ENCODE measurements at regions not wholly inside any gene's neighbourhood (a gene's known extent, or its start where the extent isn't known, plus 50 kb on each side); places are given as distances from the start of the nearest gene placed in this dataset.
"Not testable (repeated sequence)": the region's sequence is repeated elsewhere in the genome, so short reads cannot be mapped to it uniquely, and the experiment has no call there.

DNA sequence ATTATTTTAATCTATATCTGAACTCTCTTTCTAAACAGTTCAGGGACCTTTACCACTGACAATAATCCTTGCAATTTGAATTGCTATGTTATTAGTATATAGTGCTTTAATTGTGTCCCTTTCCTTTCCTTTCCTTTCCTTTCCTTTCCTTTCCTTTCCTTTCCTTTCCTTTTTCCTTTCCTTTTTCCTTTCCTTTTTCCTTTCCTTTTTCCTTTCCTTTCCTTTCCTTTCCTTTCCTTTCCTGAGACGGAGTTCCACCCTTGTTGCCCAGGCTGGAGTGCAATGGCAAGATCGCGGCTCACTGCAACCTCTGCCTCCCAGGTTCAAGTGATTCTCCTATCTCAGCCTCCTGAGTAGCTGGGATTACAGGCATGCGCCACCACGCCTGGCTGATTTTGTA, 225.1 kb downstream of the CXXC4 start:
- ATAC-seq (replicated peaks); H3K27ac Mint-ChIP-seq; H3K27me3 Mint-ChIP-seq; H3K4me3 Mint-ChIP-seq; H3K4me1 Mint-ChIP-seq; DNase-seq; H3K36me3 Mint-ChIP-seq; H3K9me3 Mint-ChIP-seq: not testable (repeated sequence)

DNA sequence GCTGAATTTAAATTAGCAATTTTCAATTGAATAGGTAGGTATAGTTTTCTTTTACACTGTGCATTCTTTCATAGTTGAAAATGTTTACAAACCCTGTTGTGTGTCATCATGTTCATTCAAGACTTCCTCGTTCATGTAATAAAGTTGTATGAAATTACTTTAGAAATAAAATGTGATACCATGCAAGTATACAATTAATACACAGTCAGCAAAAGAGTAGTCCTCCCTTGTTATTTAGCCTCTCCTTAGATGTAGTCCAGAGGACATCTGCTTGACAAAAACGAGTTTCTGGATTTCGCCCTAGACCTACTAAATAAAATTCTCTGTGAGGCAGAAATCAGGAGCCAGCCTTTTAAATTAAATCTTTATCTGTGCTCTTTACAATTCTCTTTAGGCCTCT, 231.6 kb downstream of the CXXC4 start:
- Mint-ChIP-seq H3K36me3 (no peaks in the 10 kb centered on the region), H3K9me3 (no peaks in the 10 kb centered on the region), H3K4me1 (no peaks in the 10 kb centered on the region), H3K27me3 (no peaks in the 10 kb centered on the region), H3K27ac (no peak overlapping the region), H3K4me3 (no peak overlapping the region)
- DNase-seq = no peak
- no peak for ATAC-seq (replicated peaks)

DNA sequence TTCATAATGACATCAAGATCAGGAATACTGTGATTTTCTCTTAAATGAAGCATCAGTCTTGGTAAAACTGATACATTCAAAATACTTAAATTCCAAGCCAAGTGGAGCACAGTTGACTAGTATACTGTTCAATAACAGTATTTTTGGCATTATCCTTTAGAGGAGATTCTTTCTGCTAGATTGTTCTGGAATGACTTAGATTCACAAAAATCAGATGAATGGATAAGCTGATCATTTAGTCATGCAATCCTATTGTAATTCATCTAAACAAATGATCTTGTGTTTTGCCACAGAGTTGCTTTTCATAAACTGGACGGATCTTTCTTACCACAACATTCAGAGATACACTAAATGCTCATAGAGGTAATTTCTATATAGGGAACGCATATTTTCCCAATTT, 232.0 kb downstream of the CXXC4 start:
- DNase-seq = no peak
- H3K4me3 Mint-ChIP-seq = no peak overlapping the region
- no peaks in the 10 kb centered on the region for H3K9me3 Mint-ChIP-seq
- no peak for ATAC-seq (replicated peaks)
- H3K27me3 Mint-ChIP-seq = no peaks in the 10 kb centered on the region
- H3K4me1 Mint-ChIP-seq = no peaks in the 10 kb centered on the region
- H3K27ac Mint-ChIP-seq = no peak overlapping the region
- no peaks in the 10 kb centered on the region for H3K36me3 Mint-ChIP-seq

DNA sequence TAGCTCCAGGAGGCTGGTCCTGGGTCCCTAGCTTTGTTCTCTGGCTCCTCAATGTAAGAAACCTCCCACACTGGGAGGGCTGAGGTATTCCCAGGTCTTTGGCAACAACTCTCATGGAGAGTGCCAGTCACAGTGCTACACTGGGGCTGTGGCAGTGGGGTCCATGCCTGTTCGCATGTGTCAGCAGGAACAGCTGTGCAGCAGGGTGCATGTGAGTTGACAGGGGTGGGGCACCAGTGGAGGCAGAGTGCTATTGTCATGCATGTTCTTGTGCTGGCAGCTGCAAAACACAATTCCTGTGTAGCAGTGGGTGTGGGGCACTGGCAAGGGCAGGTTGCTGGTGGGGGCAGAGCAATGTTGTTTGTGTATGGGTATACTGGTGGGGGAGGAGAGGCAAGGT, 246.0 kb downstream of the CXXC4 start:
- no peak overlapping the region for H3K27ac Mint-ChIP-seq
- no peaks in the 10 kb centered on the region for H3K4me1 Mint-ChIP-seq
- H3K27me3 Mint-ChIP-seq = no peaks in the 10 kb centered on the region
- ATAC-seq (replicated peaks) (no peak), DNase-seq (no peak)
- no peaks in the 10 kb centered on the region for H3K36me3 Mint-ChIP-seq
- peaks cover 4 to 6% of the 10 kb centered on the region in 2 donors for H3K9me3 Mint-ChIP-seq
- no peak overlapping the region for H3K4me3 Mint-ChIP-seq

DNA sequence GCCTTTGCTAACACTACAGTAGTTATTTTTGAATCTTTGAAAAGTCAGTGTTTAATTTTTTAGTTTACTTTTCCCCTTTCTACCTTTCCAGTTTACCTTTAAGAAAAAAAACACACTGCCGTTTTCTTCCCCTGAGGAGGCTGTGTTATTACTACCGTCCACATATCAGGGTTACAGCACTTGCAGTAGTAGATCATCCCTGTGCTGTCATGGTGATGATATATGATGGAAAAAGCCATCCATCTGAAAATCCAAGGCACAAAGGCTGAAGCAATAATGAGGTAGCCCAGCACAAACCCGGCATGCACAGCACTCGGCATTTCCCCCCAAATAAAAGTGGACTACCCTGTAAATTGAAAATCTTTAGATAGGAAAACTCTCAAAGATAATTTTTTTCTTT, 258.7 kb downstream of the CXXC4 start:
- H3K36me3 Mint-ChIP-seq = no peaks in the 10 kb centered on the region
- no peak overlapping the region for H3K27ac Mint-ChIP-seq
- H3K4me3 Mint-ChIP-seq = no peak overlapping the region
- no peaks in the 10 kb centered on the region for H3K4me1 Mint-ChIP-seq
- H3K27me3 Mint-ChIP-seq = no peaks in the 10 kb centered on the region
- peaks cover 4 to 8% of the 10 kb centered on the region in 2 donors for H3K9me3 Mint-ChIP-seq
- no peak for DNase-seq
- no peak for ATAC-seq (replicated peaks)

DNA sequence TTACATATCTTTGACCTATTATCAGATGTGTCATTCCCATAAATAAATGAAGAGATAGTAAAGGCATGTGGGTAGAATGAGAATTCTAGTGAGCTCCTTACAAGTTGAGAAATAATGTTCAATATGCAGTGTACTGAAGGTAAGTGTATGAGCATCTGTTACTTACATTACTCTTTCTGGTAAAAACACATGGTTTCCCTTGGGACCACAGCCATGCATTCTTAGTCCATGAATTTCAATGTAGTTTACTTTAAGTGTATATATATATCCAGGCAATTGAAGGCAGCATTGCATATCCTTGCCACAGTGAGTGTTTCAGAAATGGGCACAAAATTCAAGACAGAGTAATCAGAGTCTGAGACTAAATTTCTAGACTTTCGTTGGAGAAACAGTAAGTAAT, 277.2 kb downstream of the CXXC4 start:
- no peaks in the 10 kb centered on the region for H3K4me1 Mint-ChIP-seq
- peaks cover 0 to 6% of the 10 kb centered on the region in 2 donors for H3K9me3 Mint-ChIP-seq
- H3K27ac Mint-ChIP-seq = no peak overlapping the region
- DNase-seq = no peak
- no peak overlapping the region for H3K4me3 Mint-ChIP-seq
- no peak for ATAC-seq (replicated peaks)
- no peaks in the 10 kb centered on the region for H3K36me3 Mint-ChIP-seq
- no peaks in the 10 kb centered on the region for H3K27me3 Mint-ChIP-seq

DNA sequence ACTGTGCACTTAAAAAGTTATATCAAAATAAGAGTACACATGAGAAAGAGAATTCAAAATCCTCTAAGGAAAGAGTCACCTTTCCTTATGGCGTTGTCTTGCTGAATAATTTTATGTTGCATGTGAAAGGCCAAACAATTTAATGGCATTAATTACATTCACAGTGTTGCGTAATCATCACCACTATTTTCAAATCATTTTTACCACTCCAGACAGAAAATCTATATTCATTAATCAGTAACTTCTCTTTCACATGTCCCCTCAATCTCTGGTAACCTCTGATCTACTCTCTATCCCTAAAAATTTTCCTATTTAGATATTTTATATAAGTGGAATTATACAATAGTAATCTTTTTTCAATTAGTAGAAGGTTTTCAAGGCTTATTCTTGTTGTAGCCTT, 283.0 kb downstream of the CXXC4 start:
- Mint-ChIP-seq H3K4me3 (no peak overlapping the region), H3K9me3 (peaks cover 0 to 5% of the 10 kb centered on the region in 2 donors), H3K4me1 (no peaks in the 10 kb centered on the region), H3K27me3 (no peaks in the 10 kb centered on the region), H3K27ac (no peak overlapping the region), H3K36me3 (no peaks in the 10 kb centered on the region)
- ATAC-seq (replicated peaks) (no peak), DNase-seq (no peak)

DNA sequence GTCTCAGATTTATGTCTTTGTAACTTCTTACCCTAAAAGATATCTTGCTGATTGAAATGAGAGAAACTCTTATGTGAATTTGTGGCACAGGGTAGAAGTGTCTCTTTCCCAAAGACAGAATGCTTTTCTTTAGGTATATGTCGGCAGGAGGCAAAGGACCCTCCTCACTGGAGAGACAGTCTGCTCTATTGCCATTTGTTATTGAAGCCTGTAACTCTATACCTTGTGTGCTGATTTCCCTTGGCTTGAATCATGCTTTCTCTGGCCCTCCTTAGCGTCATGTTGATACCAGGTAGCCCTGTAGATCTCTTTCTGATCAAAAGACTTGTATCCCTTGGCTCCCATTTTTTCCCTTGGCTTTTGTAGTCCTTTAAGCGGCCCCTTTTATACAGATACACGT, 284.3 kb downstream of the CXXC4 start:
- no peak overlapping the region for H3K4me3 Mint-ChIP-seq
- ATAC-seq (replicated peaks) (no peak), DNase-seq (no peak)
- peaks cover 0 to 7% of the 10 kb centered on the region in 2 donors for H3K9me3 Mint-ChIP-seq
- H3K27me3 Mint-ChIP-seq = no peaks in the 10 kb centered on the region
- H3K27ac Mint-ChIP-seq = no peak overlapping the region
- no peaks in the 10 kb centered on the region for H3K36me3 Mint-ChIP-seq
- no peaks in the 10 kb centered on the region for H3K4me1 Mint-ChIP-seq

DNA sequence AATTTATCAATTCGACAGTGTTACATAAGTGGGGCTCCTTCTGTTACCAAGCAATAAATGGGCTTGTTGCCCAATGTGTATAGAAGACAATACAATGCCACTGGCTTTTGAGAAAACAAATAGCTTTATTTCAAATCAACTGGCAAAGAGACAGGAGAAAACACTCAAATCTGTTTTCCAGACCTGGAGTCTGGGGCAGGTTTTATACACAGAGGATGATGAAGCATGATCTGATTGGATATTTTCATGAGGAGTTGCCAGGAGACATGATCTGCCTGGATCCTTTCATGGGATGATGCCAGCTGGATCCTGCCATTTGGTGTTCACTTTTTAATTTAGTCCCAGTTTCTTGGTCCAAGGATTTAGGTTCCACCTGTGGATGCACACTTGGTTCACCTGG, 287.9 kb downstream of the CXXC4 start:
- H3K27me3 Mint-ChIP-seq = no peaks in the 10 kb centered on the region
- H3K9me3 Mint-ChIP-seq = peaks cover 4 to 5% of the 10 kb centered on the region in 2 donors
- no peak for ATAC-seq (replicated peaks)
- H3K27ac Mint-ChIP-seq = no peak overlapping the region
- H3K4me3 Mint-ChIP-seq = no peak overlapping the region
- no peaks in the 10 kb centered on the region for H3K4me1 Mint-ChIP-seq
- no peaks in the 10 kb centered on the region for H3K36me3 Mint-ChIP-seq
- DNase-seq = no peak

DNA sequence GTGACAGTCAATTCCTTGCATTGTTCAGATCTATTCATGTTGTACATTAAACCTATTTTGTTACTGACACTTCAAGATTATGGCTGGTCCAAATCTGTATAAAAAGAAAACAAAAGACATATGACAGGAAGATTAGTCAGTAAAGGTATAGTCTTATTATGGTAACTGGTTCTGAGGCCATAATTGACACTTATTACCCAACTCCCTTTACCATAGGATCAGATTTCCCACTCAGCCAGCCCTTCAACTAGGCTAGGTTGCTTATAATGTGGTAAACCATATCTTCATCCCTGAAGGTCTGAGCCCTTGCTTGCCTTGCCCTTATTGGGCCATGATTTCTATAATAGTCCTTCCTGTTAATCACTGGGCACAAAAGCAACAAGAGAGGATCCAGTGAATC, 289.6 kb downstream of the CXXC4 start:
- ATAC-seq (replicated peaks) = no peak
- H3K27me3 Mint-ChIP-seq = no peaks in the 10 kb centered on the region

DNA sequence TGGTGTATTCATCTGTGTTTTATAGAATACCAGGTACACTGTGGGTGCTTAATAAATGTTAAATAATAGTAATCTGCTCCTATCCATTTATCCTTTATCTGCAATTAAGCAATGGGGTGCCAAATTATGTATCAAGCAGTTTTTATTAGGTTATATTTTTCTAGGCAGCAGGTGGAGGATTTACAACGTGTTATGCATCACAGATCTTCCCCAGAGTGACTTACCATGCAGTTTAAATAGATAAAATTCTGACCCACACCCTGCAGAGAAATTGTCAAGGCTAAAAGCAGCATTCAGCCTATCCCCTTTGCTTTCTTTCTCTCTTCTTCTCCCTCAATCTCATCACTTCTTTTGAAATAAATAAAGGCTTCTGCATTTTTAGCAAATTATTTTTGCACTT, 306.4 kb downstream of the CXXC4 start:
- no peak overlapping the region for H3K27ac Mint-ChIP-seq
- peaks cover 4% of the 10 kb centered on the region in 2 donors for H3K9me3 Mint-ChIP-seq
- no peak for DNase-seq
- H3K4me1 Mint-ChIP-seq = no peaks in the 10 kb centered on the region
- H3K27me3 Mint-ChIP-seq = no peaks in the 10 kb centered on the region
- no peaks in the 10 kb centered on the region for H3K36me3 Mint-ChIP-seq
- ATAC-seq (replicated peaks) = no peak
- no peak overlapping the region for H3K4me3 Mint-ChIP-seq

More for the DNA sequence above, 289.6 kb downstream of the CXXC4 start:
- peaks cover 4 to 6% of the 10 kb centered on the region in 2 donors for H3K9me3 Mint-ChIP-seq
- no peaks in the 10 kb centered on the region for H3K4me1 Mint-ChIP-seq
- H3K27ac Mint-ChIP-seq = no peak overlapping the region
- DNase-seq = no peak
- H3K4me3 Mint-ChIP-seq = no peak overlapping the region
- H3K36me3 Mint-ChIP-seq = no peaks in the 10 kb centered on the region

DNA sequence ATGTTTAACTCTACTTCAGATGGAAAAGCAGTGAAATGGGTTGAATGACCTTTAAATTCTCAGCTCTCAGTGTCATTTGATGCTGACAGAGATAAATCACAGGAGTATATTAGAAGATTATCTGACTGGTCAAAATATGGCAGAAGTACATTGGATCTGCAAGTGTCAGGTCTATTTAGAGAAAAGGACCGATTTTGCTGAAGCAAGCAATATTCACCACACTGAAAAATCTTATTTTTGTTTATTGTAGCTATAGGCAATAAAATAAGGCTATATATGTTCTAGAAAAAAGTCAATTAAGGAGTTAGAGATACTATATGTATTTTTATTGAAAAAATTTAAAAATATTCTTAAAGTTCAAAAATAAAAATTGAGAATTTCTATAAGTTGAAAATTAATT, 325.3 kb downstream of the CXXC4 start:
- no peaks in the 10 kb centered on the region for H3K27me3 Mint-ChIP-seq
- no peak overlapping the region for H3K27ac Mint-ChIP-seq
- no peak overlapping the region for H3K4me3 Mint-ChIP-seq
- no peak for ATAC-seq (replicated peaks)
- H3K36me3 Mint-ChIP-seq = no peaks in the 10 kb centered on the region
- peaks cover 0 to 2% of the 10 kb centered on the region in 2 donors for H3K9me3 Mint-ChIP-seq
- DNase-seq = no peak
- H3K4me1 Mint-ChIP-seq = no peaks in the 10 kb centered on the region

DNA sequence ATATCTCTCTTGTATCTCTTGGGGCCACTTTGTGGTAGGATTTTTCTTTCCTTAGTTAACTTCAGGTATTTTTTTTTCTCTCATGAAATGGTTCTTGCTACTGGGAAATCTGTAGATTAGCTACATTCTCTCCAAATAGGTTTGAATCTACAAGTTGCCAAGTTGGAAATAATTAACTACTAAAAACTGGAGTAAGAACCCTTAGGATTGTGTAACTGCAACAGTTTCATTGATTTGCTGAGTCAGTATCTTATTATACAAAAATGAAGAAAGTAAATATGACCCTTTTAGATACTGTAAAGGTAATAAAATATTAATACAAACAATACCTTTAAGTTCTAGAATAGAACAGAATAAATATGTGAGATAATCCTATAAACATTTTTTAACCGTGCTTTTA, 327.9 kb downstream of the CXXC4 start:
- H3K27ac Mint-ChIP-seq = no peak overlapping the region
- no peak overlapping the region for H3K4me3 Mint-ChIP-seq
- H3K4me1 Mint-ChIP-seq = no peaks in the 10 kb centered on the region
- no peaks in the 10 kb centered on the region for H3K9me3 Mint-ChIP-seq
- no peaks in the 10 kb centered on the region for H3K36me3 Mint-ChIP-seq
- DNase-seq = no peak
- no peak for ATAC-seq (replicated peaks)
- no peaks in the 10 kb centered on the region for H3K27me3 Mint-ChIP-seq

DNA sequence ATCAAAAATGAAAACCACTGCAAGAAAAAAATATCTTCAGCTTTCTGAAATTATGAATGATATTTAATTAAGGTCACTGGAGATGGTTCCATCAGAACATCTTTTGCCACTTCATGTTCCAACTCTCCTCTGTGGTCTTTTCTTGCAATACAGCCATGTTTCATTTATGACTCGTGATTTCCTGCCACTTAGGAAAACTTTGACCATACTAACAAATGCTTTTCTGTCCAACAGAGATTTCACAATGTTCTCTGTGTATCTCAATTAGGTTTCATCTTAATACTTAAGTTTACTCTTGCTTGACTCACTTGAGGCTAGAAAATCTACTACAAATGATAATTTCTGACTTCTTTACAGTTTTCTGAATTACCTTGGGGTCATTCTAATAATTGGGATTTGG, 330.9 kb downstream of the CXXC4 start:
- Mint-ChIP-seq H3K4me3 (no peak overlapping the region), H3K9me3 (no peaks in the 10 kb centered on the region), H3K27ac (no peak overlapping the region), H3K4me1 (no peaks in the 10 kb centered on the region), H3K36me3 (no peaks in the 10 kb centered on the region), H3K27me3 (no peaks in the 10 kb centered on the region)
- ATAC-seq (replicated peaks) (no peak), DNase-seq (no peak)

DNA sequence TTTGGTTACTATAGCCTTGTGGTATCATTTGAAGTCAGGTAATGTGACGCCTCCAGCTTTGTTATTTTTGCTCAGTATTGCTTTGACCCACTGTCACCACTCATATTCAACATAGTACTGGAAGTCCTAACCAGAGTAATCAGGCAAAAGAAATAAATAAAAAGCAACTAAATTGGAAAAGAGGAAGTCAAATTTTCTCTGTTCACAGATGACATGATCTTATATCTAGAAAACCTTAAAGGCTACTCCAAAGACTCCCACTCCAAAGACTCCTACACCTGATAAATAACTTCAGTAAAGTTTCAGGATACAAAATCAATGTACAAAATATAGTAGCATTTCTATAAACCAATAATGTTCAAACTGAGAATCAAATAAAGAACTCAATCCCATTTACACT, 348.6 kb downstream of the CXXC4 start:
- no peak for ATAC-seq (replicated peaks)

DNA sequence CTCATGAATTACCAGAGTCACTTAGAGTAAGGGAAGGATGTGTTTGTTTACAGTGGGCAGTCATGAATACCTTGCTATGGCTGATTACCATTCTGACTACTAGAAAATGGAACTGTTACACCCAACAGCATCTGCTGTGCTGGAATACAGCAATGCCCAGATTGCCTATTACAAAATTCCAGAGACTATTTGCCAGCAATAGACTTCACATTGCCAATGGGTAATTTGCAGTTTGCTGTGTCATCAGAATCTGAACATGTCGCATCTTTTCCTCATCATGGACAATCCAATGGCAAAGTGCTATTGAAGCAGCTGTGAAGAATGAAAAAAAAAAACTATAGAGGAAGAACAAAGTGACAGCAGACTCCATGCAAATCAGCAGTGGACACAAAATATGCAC, 356.6 kb downstream of the CXXC4 start:
- H3K4me3 Mint-ChIP-seq = no peak overlapping the region
- DNase-seq (no peak), ATAC-seq (replicated peaks) (no peak)
- peaks cover 7% of the 10 kb centered on the region in 2 donors for H3K9me3 Mint-ChIP-seq
- no peak overlapping the region for H3K27ac Mint-ChIP-seq
- H3K27me3 Mint-ChIP-seq = no peaks in the 10 kb centered on the region
- no peaks in the 10 kb centered on the region for H3K36me3 Mint-ChIP-seq
- H3K4me1 Mint-ChIP-seq = no peaks in the 10 kb centered on the region

More for the DNA sequence above, 348.6 kb downstream of the CXXC4 start:
- no peaks in the 10 kb centered on the region for H3K27me3 Mint-ChIP-seq
- H3K36me3 Mint-ChIP-seq = no peaks in the 10 kb centered on the region
- H3K9me3 Mint-ChIP-seq = peaks cover 4 to 6% of the 10 kb centered on the region in 2 donors
- H3K4me3 Mint-ChIP-seq = no peak overlapping the region
- no peaks in the 10 kb centered on the region for H3K4me1 Mint-ChIP-seq
- no peak overlapping the region for H3K27ac Mint-ChIP-seq
- no peak for DNase-seq

Data from stimulated activated naive B cell treated with anti-CD40 and anti-IgM and Interleukin-4, amounts not matched to agents 10 μg/mL and 1 μg/mL and 100 μg/mL, for 72 hours (primary cell).